ENCODE measurements at regions not wholly inside any gene's neighbourhood (a gene's known extent, or its start where the extent isn't known, plus 50 kb on each side); places are given as distances from the start of the nearest gene placed in this dataset.
A peak's percentile ranks its signal among the peaks of the same experiment; 100 is the strongest.

GRCh38 chr16:86931410-86931941, 353.1 kb downstream of the FOXL1 start:
- no peak for TF ChIP-seq POLR2A (IDR thresholded peaks at IDR 0.05)
- TF ChIP-seq POLR2AphosphoS5 (IDR thresholded peaks at IDR 0.05) = no peak
- DNase-seq (ENCODE audit: low spot score in 2 of 2) = no peak
- no peaks in the 10 kb centered on the region for H3K36me3 ChIP-seq
- no peaks in the 10 kb centered on the region for H3K9me3 ChIP-seq
- H3K4me1 ChIP-seq = peaks cover 0 to 8% of the 10 kb centered on the region in 2 donors
- peaks cover 0 to 42% of the 10 kb centered on the region in 2 donors for H3K27me3 ChIP-seq
- no peak overlapping the region for H3K27ac ChIP-seq
- peak overlapping the region in 1 of 3 donors; percentile 2 for H3K4me3 ChIP-seq
- intact Hi-C loops (cut with DNase I; ENCODE audit: low total_unique reads) = no loop called here

DNA sequence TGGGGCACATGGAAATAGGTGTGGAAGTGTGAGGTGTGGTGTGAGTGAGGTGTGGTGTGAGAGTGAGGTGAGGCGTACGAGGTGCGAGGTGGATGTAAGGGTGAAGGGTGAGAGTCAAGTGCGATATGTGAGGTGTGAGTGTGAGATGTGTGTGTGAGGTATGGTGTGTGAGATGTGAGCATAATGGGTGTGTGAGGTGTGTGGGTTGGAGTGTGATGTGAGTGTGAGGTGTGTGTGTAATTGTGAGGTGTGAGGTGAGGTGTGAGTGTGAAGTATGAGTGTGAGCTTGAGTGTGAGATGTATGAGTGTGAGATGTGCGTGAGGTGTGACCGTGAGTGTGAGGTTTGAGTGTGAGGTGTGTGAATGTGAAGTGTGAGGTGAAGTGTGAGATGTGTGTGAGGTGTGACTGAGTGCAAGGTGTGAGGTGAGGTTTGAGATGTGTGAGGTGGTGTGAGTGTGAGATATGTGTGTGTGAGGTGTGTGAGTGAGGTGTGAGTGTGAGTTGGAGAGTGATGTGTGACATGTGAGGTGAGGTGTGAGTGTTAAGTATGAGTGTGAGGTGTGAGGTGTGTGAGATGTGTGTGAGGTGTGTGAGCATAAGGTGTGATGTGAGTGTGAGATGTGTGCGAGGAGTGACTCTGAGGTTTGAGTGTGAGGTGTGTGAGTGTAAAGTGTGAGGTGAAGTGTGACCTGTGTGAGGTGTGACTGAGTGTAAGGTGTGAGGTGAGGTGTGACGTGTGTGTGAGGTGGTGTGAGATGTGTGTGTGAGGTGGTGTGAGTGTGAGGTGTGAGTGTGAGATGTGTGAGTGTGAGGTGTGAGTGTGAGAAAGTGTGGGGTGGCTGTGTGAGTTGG, 354.0 kb downstream of the FOXL1 start:
- intact Hi-C loops (cut with DNase I; ENCODE audit: low total_unique reads) = no loop called here
- DNase-seq (ENCODE audit: low spot score in 2 of 2) = no peak
- peaks cover 0 to 42% of the 10 kb centered on the region in 2 donors for H3K27me3 ChIP-seq
- H3K4me1 ChIP-seq = peaks cover 0 to 8% of the 10 kb centered on the region in 2 donors
- no peaks in the 10 kb centered on the region for H3K36me3 ChIP-seq
- H3K4me3 ChIP-seq = no peak overlapping the region
- TF ChIP-seq POLR2AphosphoS5 (IDR thresholded peaks at IDR 0.05) (no peak), POLR2A (IDR thresholded peaks at IDR 0.05) (no peak), CTCF (IDR thresholded peaks at IDR 0.05) (no peak)
- no peak overlapping the region for H3K27ac ChIP-seq
- H3K9me3 ChIP-seq = no peaks in the 10 kb centered on the region

- TF ChIP-seq CTCF (IDR thresholded peaks at IDR 0.05) (no peak), POLR2AphosphoS5 (IDR thresholded peaks at IDR 0.05) (no peak), POLR2A (IDR thresholded peaks at IDR 0.05) (no peak)
- Histone ChIP-seq H3K27me3 (peaks cover 0 to 19% of the 10 kb centered on the region in 2 donors), H3K4me1 (peaks cover 0 to 4% of the 10 kb centered on the region in 2 donors), H3K27ac (no peak overlapping the region), H3K9me3 (peaks cover 0 to 5% of the 10 kb centered on the region in 2 donors), H3K36me3 (no peaks in the 10 kb centered on the region), H3K4me3 (no peak overlapping the region)
- intact Hi-C loops (cut with DNase I; ENCODE audit: low total_unique reads) = no loop called here
- no peak for DNase-seq (ENCODE audit: low spot score in 2 of 2)
Measured at GRCh38 chr16:86934581-86935375, 356.4 kb downstream of the FOXL1 start.

DNA sequence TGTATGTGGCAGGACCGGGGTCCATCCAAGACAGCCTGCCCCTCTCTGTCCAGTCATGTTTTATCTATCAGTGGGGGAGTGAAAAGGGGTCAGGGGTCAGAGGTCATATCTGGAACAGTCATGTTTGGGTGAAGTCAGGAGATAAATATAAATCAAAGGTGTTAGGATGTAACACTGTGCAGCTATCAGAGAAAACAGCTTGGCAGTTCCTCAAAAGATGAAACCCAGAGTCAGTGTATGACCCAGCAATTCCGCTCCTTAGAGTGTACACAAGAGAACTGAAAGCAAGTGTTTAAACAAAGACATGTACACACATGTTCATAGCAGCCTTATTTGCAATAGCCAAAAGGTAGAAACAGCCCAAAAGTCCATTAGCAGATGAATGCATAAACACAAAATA, 361.3 kb downstream of the FOXL1 start:
- no peak for DNase-seq (ENCODE audit: low spot score in 2 of 2)
- Histone ChIP-seq H3K4me3 (no peak overlapping the region), H3K9me3 (peaks cover 0 to 10% of the 10 kb centered on the region in 2 donors), H3K27me3 (peaks cover 0 to 6% of the 10 kb centered on the region in 2 donors), H3K36me3 (no peaks in the 10 kb centered on the region), H3K27ac (no peak overlapping the region), H3K4me1 (no peaks in the 10 kb centered on the region)
- TF ChIP-seq POLR2AphosphoS5 (IDR thresholded peaks at IDR 0.05) = no peak
- intact Hi-C loops (cut with DNase I; ENCODE audit: low total_unique reads) = no loop called here

DNA sequence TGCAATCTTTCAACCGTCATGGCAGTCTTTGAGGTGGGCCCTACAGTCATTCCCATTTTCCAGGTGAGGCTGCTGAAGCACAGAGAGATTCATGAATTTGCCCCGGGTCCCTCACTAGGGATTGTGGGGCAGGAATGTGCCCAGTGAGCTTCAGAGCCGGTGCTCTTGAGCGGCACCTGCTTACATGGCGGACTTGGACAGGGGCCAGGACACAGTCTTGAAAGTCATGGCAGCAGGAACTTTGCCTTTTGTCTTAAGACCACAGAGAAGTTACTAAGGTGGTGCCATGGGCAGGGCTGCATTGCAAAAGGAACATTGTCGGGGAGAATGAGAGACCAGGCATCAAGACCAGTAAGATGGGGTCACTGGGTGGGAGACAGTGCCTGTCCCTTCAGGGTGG, 363.4 kb downstream of the FOXL1 start:
- H3K9me3 ChIP-seq = peaks cover 0 to 10% of the 10 kb centered on the region in 2 donors
- H3K4me3 ChIP-seq = no peak overlapping the region
- no peak for DNase-seq (ENCODE audit: low spot score in 2 of 2)
- H3K27me3 ChIP-seq = peaks cover 0 to under 1% of the 10 kb centered on the region in 2 donors
- H3K27ac ChIP-seq = no peak overlapping the region
- no peaks in the 10 kb centered on the region for H3K36me3 ChIP-seq
- H3K4me1 ChIP-seq = no peaks in the 10 kb centered on the region
- intact Hi-C loops (cut with DNase I; ENCODE audit: low total_unique reads) = no loop called here
- TF ChIP-seq POLR2AphosphoS5 (IDR thresholded peaks at IDR 0.05) (no peak), CTCF (IDR thresholded peaks at IDR 0.05) (no peak), POLR2A (IDR thresholded peaks at IDR 0.05) (no peak)
